GM18505 (cell line): ENCODE measurements at regions not wholly inside any gene's neighbourhood (a gene's known extent, or its start where the extent isn't known, plus 50 kb on each side); places are given as distances from the start of the nearest gene placed in this dataset.

Experiments
- ATAC-seq: cut with Tn5 transposase; IDR thresholded peaks from one replicate; pipeline ENCODE4 v1.9.1; 2021; ENCODE audit not compliant: unreplicated experiment
- POLR2A ChIP-seq: IDR thresholded peaks from 4 replicates; pipeline ENCODE4 v1.6.1; 2011; ENCODE audit warnings: borderline replicate concordance; ENCODE audit not compliant: insufficient read depth, insufficient read length; ENCODE audit errors: extremely low read depth

GRCh38 chr12:98126637-98127335 is 388.6 kb upstream of the TMPO start:
- ATAC-seq = no peak

GRCh38 chr12:98127336-98127679 is 388.1 kb upstream of the TMPO start:
- no peak for TF ChIP-seq POLR2A
- ATAC-seq = no peak

More at GRCh38 chr12:98126637-98127335, 388.6 kb upstream of the TMPO start:
- no peak for TF ChIP-seq POLR2A

DNA sequence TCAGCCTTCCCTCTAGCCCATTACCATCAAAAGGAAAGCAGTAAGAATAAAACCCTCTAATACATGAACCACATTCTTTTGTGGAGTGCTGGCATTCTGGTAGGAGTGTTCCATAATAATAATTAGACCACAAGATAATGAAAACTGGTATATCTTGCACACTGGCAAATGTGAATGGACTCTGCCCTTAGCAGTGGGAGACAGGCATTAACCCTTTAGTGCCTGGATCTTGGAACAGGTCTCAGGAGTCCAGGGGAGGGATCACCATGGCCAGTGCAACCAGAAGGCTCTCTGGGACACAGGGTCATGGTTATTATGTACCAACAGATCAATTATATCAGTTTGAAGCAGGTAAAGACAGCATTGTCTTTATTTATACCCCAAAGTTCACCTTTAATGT is 387.5 kb upstream of the TMPO start:
- no peak for ATAC-seq

GRCh38 chr12:98136544-98136943 is 378.8 kb upstream of the TMPO start:
- no peak for ATAC-seq
- TF ChIP-seq POLR2A = no peak

More for the DNA sequence above, 387.5 kb upstream of the TMPO start:
- TF ChIP-seq POLR2A = no peak

GRCh38 chr12:98137278-98137677 is 378.1 kb upstream of the TMPO start:
- no peak for TF ChIP-seq POLR2A
- no peak for ATAC-seq

GRCh38 chr12:98144953-98145352 is 370.4 kb upstream of the TMPO start:
- no peak for ATAC-seq
- TF ChIP-seq POLR2A = no peak

GRCh38 chr12:98146043-98146442 is 369.3 kb upstream of the TMPO start:
- ATAC-seq = no peak
- no peak for TF ChIP-seq POLR2A

- TF ChIP-seq POLR2A = no peak
- ATAC-seq = no peak
These were observed 368.9 kb upstream of the TMPO start for GRCh38 chr12:98146487-98146886.

DNA sequence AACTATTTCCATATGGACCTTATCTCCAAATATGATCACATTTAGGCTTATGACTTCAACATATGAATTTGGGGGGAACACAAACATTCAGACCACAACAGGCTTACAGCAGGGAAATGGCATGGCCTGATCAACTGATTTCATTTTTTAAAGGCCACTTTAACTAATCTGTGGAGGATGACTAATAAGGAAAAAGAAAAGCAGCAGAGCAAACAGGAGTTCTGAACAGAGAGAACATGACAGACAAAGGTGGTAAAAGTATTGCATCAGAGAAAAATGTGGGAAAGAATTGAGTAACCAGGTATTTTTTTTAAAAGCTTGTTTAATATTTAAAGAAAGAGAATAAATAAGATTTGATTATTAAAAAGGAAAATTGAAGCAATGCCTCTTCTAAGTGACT is 366.1 kb upstream of the TMPO start:
- TF ChIP-seq POLR2A = no peak
- no peak for ATAC-seq

DNA sequence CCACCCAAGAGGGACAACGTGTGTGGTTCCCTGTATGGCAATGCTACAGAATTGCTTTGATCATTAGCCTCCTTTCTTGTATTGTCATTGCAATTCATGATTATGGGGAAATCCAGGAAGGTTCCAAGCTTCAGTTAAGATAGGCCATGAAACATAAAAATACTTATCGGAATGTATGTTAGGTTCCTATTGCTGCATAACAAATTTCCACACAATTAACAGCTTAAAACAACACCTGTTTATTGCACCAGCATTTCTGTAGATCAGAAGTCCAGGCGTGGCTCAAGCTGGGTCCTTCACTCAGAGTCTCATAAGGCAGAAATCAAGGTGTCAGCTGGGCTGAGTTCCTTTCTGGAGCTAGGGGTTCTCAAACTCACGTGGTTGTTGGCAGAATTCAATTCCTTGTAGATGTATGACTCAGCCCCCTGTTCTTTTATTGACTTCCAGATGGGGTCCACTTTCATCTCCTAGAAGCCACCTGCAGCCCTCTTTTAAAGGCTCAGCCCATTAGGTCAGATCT is 365.6 kb upstream of the TMPO start:
- no peak for TF ChIP-seq POLR2A
- ATAC-seq = no peak

- ATAC-seq = no peak
- no peak for TF ChIP-seq POLR2A
These were observed 364.2 kb upstream of the TMPO start for GRCh38 chr12:98151105-98151590.

DNA sequence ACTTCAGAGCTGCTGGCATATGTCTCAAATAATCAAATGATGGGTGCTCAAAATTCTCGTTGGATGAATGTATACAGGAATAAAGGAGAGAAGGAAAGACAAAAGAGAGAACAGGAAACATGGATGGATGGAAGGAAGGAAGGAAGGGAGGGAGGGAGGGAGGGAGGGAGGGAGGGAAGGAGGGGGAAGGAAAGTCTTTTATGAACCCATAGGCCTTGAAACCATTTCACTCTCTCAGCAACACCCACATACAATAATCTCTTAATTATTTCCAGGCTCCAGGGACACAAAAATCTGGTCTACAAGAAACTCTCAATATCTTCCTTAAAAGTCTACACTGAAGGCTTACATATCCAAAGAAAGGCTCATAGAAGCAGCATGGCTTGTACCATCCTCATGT is 363.4 kb upstream of the TMPO start:
- no peak for TF ChIP-seq POLR2A
- no peak for ATAC-seq

DNA sequence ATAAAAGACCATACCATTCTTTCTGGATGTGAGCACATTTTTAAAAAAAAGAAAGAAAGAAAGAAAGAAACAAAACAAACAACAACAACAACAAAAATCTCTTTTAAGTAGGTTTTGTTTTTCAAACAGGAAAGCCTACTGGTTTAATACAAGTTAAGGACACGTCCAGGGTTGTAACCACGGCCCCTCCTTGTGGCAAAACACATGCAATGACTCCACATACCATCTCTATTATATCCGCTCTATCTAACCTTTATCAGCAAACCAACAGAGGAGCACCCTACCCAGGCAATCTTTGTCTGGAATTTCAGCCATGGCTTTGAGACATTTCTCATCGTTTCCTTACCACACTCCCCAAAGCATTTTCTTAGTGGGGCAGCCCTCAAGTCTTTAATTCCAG is 360.5 kb upstream of the TMPO start:
- no peak for TF ChIP-seq POLR2A
- no peak for ATAC-seq

GRCh38 chr12:98156697-98157096 is 358.7 kb upstream of the TMPO start:
- no peak for ATAC-seq
- no peak for TF ChIP-seq POLR2A

- no peak for TF ChIP-seq POLR2A
- ATAC-seq = no peak
These were observed 352.3 kb upstream of the TMPO start for GRCh38 chr12:98162906-98163678.

- no peak for ATAC-seq
- no peak for TF ChIP-seq POLR2A
These were observed 343.1 kb upstream of the TMPO start for GRCh38 chr12:98172304-98172703.
